D721Med (cell line): ENCODE measurements at regions not wholly inside any gene's neighbourhood (a gene's known extent, or its start where the extent isn't known, plus 50 kb on each side); places are given as distances from the start of the nearest gene placed in this dataset.

Source experiments
- DNase-seq: peaks from one replicate; pipeline ENCODE4 v3.0.0; 2011; ENCODE audit warnings: low spot score; ENCODE audit not compliant: insufficient read length
- FAIRE-seq: peaks from 2 replicates; lab custom pipeline; 2011; peaks lifted over from hg19 to GRCh38; lab: Jason Lieb, UNC
- TF ChIP-seq, protein P1 (sequence below): IDR thresholded peaks from 2 replicates; pipeline ENCODE4 v1.5.1; 2012; ENCODE audit warnings: mild to moderate bottlenecking, control low read depth; ENCODE audit not compliant: insufficient read depth; ENCODE audit errors: missing control alignments

GRCh38 chr14:29215853-29216252 lies 449.3 kb downstream of the FOXG1 start:
- FAIRE-seq (no peak), DNase-seq (no peak)
- TF ChIP-seq, protein P1, sequence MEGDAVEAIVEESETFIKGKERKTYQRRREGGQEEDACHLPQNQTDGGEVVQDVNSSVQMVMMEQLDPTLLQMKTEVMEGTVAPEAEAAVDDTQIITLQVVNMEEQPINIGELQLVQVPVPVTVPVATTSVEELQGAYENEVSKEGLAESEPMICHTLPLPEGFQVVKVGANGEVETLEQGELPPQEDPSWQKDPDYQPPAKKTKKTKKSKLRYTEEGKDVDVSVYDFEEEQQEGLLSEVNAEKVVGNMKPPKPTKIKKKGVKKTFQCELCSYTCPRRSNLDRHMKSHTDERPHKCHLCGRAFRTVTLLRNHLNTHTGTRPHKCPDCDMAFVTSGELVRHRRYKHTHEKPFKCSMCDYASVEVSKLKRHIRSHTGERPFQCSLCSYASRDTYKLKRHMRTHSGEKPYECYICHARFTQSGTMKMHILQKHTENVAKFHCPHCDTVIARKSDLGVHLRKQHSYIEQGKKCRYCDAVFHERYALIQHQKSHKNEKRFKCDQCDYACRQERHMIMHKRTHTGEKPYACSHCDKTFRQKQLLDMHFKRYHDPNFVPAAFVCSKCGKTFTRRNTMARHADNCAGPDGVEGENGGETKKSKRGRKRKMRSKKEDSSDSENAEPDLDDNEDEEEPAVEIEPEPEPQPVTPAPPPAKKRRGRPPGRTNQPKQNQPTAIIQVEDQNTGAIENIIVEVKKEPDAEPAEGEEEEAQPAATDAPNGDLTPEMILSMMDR = no peak

GRCh38 chr14:29216268-29217232 lies 450.0 kb downstream of the FOXG1 start:
- DNase-seq (no peak), FAIRE-seq (no peak)
- TF ChIP-seq, protein P1 = no peak

DNA sequence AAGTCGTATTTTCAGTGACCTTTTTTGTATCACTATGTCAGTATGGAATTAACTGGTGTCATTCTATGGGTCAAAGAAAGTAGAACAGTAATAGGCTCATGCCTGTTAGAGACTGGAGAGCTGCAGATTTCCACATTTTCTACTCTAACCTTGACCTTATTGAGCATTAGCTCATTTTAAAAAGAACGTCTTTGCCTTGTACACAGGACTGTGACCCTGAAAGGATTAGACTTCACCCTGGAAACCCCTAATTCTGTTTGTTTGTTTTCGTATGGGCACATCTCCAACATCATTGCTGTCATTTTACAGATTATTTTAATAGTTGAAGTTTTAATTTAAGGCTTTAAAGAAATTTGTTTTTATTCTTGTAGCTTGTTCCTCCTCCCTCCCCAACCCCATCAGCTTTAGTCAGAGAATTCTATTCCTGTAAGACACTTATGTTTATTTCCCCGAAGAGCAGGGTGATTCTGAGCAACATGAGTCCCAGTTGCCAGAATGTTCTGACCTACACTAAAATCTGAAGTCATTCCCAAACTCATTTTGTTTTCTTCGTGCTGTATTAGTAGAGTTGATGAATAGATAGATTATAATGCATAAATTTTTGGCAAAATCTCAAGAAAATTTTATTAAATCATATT lies 451.3 kb downstream of the FOXG1 start:
- FAIRE-seq = no peak
- TF ChIP-seq, protein P1 = no peak
- no peak for DNase-seq

GRCh38 chr14:29220072-29220471 lies 453.5 kb downstream of the FOXG1 start:
- TF ChIP-seq, protein P1 = no peak
- FAIRE-seq (no peak), DNase-seq (no peak)

- TF ChIP-seq, protein P1 = no peak
- DNase-seq (no peak), FAIRE-seq (no peak)
These were observed 454.0 kb downstream of the FOXG1 start for GRCh38 chr14:29220566-29220965.

DNA sequence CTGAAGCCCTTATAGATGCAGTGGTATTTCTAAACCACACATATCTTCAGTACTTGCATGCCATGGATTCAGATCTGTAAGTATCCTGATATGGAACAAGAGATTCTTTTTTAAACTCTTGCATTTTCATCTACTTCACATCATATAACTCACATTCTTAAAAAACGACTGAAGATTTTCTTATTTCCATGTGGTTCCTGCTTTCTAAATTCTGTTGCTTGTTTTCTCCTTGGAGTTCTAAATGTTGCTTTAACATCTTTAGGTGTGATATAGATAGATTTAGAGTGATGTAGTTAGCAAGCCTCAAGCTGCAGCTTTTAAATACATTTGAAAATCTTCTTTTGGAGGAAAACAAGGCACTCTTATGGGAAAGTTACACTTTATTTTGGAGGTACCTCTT lies 455.4 kb downstream of the FOXG1 start:
- TF ChIP-seq, protein P1 = no peak
- DNase-seq (no peak), FAIRE-seq (no peak)
